ENCODE measurements at regions not wholly inside any gene's neighbourhood (a gene's known extent, or its start where the extent isn't known, plus 50 kb on each side); places are given as distances from the start of the nearest gene placed in this dataset.

GRCh38 chr13:75186379-75186778 is 295.6 kb downstream of the TBC1D4 start:
- TF ChIP-seq CTCF (IDR thresholded peaks at IDR 0.05; ENCODE audit: low read length) (no peak), EZH2 (optimal IDR thresholded peaks at IDR 0.05; ENCODE audit: low read depth, low read length) (no peak), EZH2phosphoT487 (IDR thresholded peaks at IDR 0.05; ENCODE audit: low read length) (no peak)
